ENCODE measurements at regions not wholly inside any gene's neighbourhood (a gene's known extent, or its start where the extent isn't known, plus 50 kb on each side); places are given as distances from the start of the nearest gene placed in this dataset.

- peak; percentile 17 to 49 for DNase-seq (ENCODE audit: low read depth in 2 of 2)
Observed at GRCh38 chr22:49642331-49642730, 185.3 kb downstream of the BRD1 start.

- DNase-seq (ENCODE audit: low read depth in 2 of 2) = no peak
Observed at GRCh38 chr22:49641770-49642313, 185.8 kb downstream of the BRD1 start.

- DNase-seq (ENCODE audit: low read depth in 2 of 2) = no peak
Observed at GRCh38 chr22:49640366-49641095, 187.1 kb downstream of the BRD1 start.

GRCh38 chr22:49639956-49640355 lies 187.7 kb downstream of the BRD1 start:
- no peak for DNase-seq (ENCODE audit: low read depth in 2 of 2)

DNA sequence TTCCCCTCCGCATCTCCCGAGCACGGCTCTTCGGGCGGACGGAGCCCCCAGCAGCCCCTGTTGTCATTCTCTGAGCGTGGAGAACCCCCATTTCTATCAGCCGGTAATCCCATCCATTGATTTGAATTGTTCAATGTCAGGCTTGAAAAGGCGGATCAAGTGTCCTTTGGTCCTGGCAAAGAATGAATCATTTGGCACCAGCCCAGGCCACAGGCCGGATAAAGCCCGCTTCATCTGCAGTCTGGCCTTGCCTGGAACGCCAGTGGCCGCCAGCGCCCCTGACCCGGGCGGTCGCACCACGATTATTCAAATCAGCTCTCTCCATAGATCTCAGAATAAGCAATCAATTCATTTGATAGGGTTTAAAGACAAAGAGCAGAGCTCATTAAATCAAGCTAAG lies 188.9 kb downstream of the BRD1 start:
- peak; percentile 60 to 83 for DNase-seq (ENCODE audit: low read depth in 2 of 2)

DNA sequence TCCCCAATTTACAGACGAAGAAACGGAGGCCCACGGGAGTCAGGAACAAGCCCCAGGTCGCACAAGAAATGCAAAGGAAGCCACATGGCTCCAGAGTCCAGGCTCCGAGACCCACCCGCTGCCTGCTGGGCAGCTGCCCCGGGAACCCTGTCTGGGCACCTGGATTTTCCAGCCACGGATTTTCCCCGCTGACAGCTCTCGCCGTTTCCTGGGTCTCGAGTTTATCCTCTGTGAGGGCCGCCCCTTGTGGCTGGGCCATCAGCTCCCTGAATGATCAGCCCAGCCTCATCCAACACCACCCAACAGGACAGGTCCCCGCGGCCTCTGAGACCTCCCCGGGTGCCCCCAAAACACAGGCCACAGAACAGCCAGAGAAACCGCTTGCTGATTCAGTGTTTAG lies 189.7 kb downstream of the BRD1 start:
- no peak for DNase-seq (ENCODE audit: low read depth in 2 of 2)

DNA sequence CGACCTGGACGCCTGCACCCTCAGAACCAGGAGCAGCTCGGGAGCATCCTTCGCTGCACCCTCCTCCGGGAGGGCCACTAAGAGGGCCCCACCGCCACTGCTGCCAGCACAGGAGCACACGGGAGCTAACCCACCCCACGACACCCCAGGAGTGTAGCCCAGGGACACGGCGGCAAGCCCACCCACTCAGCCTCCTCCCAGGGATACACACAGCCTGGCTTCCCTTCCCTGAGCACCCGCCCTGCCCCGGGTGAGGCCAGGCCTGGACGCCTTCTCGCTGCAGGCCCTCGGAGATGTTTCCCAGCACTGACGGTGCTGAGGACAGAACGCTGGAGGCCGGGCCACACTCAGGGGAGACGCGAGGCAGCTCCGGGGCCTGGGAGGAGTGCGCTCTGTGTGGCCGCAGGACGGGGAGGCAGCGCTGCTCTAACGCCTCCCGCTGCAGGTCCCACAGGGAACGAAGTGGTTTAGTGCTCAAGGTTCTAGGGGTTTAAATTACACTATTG lies 190.4 kb downstream of the BRD1 start:
- no peak for DNase-seq (ENCODE audit: low read depth in 2 of 2)

- no peak for DNase-seq (ENCODE audit: low read depth in 2 of 2)
Observed at GRCh38 chr22:49636649-49637048, 191.0 kb downstream of the BRD1 start.

- no peak for DNase-seq (ENCODE audit: low read depth in 2 of 2)
Observed at GRCh38 chr22:49636214-49636613, 191.5 kb downstream of the BRD1 start.

- DNase-seq (ENCODE audit: low read depth in 2 of 2) = no peak
Observed at GRCh38 chr22:49634006-49634772, 193.5 kb downstream of the BRD1 start.

GRCh38 chr22:49633010-49633324 lies 194.7 kb downstream of the BRD1 start:
- DNase-seq (ENCODE audit: low read depth in 2 of 2) = no peak

GRCh38 chr22:49632199-49633009 lies 195.3 kb downstream of the BRD1 start:
- peak; percentile 12 to 57 for DNase-seq (ENCODE audit: low read depth in 2 of 2)

DNA sequence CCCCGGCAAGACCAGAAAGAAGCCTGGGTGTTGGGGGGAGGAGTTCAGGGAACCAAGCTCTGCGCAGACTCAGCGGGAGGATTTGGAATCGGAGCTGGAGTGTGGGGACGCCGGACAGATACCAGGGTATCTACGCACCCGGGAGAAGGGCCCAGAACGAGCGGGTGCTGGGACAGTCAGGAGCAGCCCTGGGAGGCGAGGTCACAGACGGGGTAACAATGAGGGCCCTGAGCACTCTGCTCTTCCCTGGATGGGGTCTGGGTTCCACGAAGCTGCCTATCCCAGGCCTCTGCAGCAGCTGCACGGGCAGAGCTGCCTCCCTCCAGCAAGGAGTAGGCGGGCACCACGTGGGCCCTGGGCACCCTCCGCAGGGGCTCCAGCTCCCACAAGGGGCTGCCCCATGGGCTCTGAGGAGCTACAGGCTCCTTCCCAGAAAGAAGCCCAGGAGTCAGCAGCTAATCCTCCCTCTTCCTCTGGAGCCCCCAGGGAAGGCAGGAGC lies 197.2 kb downstream of the BRD1 start:
- no peak for DNase-seq (ENCODE audit: low read depth in 2 of 2)

DNA sequence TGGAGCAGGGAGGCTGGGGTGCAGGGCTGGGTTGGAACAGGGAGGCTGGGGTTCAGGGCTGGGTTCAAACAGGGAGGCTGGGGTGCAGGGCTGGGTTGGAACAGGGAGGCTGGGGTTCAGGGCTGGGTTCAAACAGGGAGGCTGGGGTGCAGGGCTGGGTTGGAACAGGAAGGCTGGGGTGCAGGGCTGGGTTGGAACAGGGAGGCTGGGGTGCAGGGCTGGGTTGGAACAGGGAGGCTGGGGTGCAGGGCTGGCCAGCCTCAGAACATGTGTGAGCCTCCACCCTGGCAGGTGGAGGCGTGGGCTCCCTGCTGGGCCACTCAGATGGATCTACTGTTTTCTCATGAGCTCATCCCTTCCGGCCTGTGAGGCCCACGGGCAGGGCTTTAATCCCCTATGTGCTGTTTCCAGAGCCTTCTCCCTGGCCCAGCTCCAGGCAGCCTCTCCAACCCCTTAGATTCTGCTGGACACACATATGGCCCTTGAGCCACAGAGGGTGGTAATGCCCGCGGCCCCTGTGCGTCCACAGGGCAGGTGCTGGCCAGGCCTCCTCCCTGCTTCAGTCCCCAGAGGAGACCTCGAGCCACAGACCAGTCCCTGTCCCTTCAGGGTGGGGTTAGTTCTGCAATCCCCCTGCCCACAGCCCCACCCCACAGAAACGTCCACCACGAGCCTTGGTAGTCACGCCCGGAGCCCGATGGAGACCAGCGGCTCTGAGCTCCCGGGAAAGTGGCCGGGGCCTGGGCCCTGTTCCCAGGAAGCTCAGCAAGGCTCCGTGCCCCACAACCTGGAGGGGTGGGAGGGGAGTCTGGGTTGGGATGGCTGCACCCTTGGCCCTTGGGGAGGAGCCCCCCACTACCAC lies 197.9 kb downstream of the BRD1 start:
- peak in 1 of 2 donors; percentile 45 for DNase-seq (ENCODE audit: low read depth in 2 of 2)

- no peak for DNase-seq (ENCODE audit: low read depth in 2 of 2)
Observed at GRCh38 chr22:49629261-49629570, 198.5 kb downstream of the BRD1 start.

GRCh38 chr22:49628391-49629260 lies 199.0 kb downstream of the BRD1 start:
- DNase-seq (ENCODE audit: low read depth in 2 of 2) = peak in 1 of 2 donors; percentile 7

DNA sequence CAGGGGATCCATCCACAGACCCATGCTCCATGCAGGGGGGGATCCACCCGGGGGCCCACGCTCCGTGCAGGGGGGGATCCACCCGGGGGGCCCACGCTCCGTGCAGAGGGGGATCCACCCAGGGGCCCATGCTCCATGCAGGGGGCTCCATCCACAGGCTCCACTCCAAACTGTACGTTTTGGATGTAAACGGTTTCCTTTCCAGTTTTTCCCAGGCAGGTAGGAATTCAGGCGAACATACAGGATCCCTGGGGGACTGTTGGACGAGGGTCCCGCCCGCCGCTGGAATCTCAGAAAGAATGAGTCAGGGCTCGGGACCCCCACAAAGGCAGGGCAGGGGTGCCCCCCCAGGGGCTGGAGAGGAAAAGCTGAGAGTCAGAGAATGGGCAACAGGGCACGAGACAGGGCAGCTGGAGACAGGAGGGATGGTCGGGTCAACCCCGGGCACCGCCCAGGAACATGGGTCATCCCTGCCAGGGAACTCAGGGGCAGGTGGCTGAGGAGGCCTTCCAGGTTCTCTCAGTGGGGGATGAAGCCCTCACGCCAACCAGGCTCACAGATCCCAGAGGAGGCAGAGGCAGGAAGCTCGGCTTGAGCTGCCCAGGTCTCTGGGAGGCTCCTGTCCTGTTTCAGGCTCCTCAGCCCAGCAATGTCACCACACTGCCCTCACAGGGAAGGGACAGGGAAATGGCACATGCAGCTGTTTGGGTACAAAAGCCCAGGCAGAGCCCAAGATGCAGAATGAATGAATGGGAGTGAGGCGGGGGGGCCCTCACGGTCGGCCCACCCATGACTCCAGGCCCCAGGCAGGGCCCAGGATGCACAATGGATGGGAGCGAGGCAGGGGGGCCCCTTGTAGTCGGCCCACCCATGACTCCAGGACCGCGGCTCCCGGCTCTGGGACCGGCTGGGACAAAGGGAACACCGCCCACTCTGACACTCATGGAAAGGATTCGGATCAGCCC lies 200.2 kb downstream of the BRD1 start:
- DNase-seq (ENCODE audit: low read depth in 2 of 2) = no peak

DNA sequence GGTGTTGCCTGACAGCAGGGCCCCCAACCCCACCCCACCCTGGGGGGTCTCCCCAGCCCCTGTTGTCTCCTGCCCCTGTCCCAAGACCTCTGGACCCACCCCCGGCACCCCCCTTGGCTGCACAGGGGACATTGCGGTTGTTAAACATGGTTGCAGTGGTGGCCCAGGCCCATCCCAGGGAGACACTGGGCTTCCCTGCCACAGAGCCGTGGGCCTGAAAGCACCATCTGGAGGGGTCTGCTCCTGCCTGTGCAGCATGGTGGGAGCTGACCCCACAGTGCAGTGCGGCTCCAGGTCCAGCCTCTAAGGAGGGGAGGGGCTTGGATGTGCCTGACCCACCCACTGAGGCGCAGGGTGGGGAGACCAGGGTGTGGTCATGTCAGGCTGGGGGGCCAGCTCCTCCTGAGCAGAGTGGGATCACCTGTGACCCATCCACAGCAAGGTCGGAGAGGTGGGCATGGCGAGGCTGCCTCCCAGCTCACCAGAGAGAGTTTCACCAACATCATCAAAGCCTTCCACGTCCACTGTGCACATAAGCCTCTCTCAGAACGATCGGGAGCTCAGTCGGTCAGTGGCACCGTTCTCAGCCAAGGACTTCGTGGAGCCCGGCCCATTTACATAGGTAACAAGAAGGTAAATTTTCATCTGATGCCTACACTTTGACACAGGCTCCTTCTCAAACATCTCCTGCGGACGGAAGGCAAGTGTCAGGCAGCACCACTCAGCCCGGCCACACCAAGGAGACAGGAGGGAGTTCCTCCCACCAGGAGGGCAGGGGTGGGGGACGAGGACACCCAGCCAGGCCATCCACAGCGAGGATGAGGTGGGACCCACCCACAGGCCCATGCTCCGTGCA lies 201.1 kb downstream of the BRD1 start:
- DNase-seq (ENCODE audit: low read depth in 2 of 2) = no peak

All from dermis microvascular lymphatic vessel endothelial cell (primary cell).